ENCODE measurements at regions not wholly inside any gene's neighbourhood (a gene's known extent, or its start where the extent isn't known, plus 50 kb on each side); places are given as distances from the start of the nearest gene placed in this dataset.

DNA sequence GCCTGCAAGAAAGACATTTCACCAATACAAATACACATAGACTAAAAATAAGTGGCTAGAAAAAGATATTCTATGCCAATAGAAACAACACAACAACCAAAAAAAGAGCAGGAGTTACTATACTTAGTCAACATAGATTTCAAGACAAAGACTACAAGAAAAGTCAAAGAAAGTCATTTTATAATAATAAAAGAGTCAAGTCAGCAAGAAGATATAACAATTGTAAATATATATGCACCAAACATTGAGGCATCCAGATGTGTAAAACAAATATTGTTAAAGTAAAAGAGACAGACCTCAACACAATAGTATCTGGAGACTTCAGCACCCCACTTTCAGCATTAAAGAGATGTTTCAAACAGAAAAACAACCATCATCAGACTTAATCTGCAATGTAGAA, 104.6 kb downstream of the AMY1C start:
- no peak for DNase-seq

DNA sequence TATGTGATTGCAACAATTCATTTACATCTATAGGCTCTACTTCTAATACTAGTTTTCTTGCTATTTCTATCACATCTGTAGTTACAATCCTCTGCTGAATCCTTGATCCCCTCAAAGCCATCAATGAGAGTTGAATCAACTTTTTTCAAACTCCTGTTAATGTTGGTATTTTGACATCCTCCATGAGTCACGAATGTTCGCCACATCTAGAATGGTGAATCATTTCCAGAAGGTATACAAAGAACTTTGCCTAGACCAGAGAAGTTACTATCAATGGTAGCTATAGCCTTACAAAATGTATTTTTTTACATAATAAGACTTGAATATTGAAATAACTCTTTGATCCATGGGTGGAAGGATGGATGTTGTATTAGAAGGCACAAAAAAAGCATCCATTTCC, 110.0 kb downstream of the AMY1C start:
- no peak for DNase-seq

GRCh38 chr1:103898576-103899345, 149.1 kb downstream of the AMY1C start:
- DNase-seq: no peak

DNA sequence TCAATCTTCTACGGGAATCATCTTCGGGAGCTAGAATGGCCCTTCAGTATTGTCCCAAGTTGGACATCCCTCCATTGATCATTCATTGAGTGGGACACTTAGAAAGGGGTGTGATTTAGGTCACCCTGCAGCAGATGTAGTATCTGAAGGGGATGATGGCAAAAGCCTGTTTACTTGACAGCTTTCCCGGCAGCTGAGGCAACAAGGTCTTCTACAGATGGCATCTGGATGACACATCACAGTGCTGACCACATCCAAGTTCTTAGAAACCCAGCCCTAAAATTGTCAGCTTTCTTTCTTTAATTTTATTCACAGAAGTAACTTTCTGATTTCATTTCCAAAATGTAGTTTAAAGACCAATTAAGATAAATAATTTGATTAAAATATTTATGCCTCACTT, 150.3 kb downstream of the AMY1C start:
- no peak for DNase-seq

DNA sequence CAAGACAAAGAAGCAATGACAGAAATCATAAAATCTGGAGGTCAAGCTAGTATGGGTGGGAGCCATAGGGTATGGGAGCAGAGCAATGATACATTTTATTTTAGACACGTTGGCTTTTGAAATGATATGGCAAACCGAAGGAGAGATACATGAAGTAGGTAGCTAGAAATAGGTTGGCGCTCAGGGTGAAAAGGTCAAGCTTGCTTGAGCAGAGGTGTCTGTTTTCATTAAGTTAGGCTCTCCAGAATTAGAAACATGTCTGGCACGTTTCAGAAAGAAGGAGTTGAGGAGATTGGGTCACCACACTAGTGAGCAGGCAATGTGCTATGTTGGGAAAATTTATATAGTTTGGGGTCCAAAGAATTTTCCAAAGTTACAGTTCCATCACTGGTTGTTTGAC, 151.4 kb downstream of the AMY1C start:
- DNase-seq: no peak

GRCh38 chr1:103905363-103905762, 155.7 kb downstream of the AMY1C start:
- DNase-seq: no peak

GRCh38 chr1:103911450-103911849, 161.8 kb downstream of the AMY1C start:
- no peak for DNase-seq

DNA sequence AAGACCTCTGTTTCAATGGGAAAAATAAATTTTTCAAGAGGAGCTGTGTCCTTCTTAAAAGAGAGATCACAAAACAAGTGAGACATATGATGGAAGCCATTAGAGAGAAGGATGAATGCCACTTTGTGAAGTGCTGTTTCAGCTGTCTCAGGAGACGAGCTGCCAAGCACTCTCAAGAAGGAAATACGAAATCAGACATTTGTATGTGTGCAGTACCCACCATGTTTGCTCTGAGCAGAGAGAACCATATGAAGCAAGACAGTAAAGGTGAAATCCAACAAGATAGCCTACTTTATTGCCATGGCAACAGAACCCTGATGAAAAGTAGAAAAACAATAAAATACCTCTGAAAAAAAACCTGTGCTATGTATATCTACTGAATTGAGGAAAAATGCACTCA, 168.1 kb downstream of the AMY1C start:
- no peak for DNase-seq

GRCh38 chr1:103931891-103932290, 182.2 kb downstream of the AMY1C start:
- no peak for DNase-seq

DNA sequence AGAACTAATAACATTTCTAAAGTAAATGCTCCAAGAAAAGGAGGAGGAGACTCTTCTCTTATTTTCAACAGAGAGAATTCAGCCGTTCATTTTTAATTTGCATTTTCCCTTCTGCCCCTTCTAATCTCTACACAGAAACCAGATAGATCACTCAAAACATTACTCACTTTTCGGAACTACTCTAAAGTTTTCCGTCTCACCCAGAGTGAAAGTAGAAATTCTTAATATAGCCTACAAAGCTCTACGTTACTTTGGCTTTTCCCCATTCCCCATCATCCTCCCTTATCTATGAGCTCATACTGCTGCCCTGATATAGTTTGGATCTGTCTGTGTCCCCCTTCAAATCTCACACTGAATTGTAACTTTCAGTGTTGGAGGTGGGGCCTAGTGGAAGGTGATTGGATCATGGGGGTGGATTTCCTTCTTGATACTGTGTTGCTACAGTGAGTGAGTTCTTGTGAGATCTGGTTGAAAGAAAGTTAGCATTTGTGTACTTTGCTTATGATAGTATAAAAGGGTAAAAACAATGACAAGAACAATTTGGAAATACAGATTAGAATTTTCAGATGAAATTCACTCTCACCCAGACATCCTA, 188.2 kb downstream of the AMY1C start:
- DNase-seq: no peak

GRCh38 chr1:103941086-103941485, 191.4 kb downstream of the AMY1C start:
- DNase-seq: no peak

DNA sequence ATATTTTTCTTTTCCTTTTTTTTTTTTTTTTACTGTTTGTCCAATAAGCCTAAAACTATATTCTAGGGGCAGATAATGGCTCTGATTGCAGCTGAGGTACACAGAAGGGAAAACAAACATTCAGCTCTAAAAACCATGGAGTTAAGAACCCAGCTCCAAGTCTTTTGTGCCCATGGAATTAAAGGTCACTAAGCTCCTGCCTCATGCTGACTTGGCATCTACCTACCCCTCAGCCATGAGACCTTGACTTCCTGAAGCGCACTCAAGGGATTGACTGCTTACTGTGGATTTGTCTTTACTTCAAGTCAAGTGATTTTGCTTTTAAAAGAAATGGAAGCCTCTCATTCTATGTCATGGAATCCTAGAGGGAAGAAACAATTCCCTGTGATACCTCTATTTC, 192.3 kb downstream of the AMY1C start:
- no peak for DNase-seq

- no peak for DNase-seq
Measured at GRCh38 chr1:103945774-103946173, 196.1 kb downstream of the AMY1C start.

DNA sequence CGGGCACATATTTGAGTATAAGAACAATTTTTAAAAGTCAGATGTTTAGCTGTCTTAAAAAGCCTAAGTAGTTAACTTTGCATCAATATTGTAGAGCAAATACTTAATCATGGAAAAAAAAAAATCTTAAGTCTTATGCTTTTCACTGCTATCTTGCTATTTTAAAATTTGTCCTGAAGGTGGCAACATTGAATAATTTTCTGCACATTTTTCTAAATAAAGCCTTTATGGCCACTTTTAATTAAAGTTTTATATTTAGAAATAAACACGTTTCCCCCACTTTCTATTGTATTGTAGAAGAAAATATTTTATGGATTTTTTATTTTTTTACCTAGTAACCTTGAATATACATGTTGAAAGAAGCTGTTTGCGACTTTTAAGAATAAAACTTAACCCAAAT, 198.8 kb downstream of the AMY1C start:
- DNase-seq: no peak

GRCh38 chr1:103949779-103950178, 200.1 kb downstream of the AMY1C start:
- DNase-seq: no peak

DNA sequence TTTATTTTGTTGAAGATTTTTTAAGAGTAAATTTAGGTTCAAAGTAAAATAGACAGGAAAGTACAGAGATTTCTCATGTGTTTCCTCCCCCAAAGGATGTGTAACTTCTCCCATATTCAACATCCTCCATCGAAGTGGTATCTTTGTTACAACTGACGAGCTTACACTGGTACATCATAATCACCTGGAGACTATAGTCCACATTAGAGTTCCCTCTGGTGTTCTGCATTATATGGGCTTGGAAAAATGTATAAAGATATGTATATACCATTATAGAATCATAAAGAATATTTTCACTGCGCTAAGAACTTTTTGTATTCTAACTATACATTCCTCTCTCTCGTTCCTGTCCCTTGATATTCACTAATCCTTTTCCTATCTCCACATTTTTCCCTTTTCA, 203.7 kb downstream of the AMY1C start:
- no peak for DNase-seq

DNA sequence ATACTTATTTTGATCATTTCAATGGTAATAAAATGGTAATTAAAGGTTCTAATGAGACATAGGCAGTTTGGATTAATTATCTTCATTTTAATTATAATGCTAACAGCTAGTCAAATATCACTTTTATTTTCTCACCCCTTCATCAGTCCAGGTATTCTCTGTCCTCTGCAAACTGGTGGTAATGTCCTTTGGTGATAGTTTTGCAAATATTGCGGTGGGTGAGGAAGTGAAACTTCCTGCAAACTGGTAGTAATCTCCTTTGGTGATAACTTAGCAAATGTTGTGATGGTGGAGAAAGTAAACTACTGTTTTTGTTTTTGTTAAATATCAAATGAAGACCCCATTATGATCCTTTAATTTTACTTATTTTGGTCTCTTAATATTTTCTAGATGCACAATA, 209.0 kb downstream of the AMY1C start:
- no peak for DNase-seq

DNA sequence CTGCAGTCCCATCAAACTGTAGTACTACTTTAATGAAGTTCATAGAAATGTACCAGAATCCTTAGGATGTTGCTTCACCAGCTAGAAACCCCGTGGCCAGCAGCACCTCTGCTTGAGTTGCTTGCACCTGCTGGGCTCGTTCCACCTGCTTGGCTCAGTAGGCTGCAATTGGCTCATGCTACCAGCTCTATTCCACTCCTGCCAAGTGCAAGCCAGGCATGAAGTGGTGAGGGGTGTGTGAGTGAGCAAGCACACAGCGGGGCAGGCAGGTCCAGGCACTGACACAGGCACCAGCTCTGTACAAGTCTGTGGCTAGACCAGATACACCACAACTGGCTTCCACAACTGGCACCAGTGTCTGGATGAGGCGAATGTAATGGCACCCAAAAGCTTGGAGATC, 209.9 kb downstream of the AMY1C start:
- no peak for DNase-seq

GRCh38 chr1:103960045-103960444, 210.3 kb downstream of the AMY1C start:
- DNase-seq: no peak

DNA sequence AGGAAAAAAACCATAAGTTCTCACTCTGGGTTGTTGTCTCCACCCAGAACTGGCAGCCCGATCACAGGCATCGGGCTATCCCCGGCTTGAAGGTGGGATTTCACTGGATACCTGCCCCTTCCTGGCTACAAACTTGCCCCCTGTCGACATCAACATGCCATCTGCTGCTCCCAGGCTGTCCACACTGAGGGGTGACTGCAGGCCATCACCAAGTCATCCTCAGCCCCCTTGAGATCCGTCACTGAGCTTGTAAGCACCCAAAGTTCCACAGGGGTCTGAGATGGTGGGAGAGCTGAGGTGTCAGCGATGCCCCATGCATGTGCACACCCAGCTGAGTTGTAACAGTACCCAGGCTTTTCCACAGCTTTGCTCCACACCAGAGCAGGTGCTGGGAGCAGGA, 211.0 kb downstream of the AMY1C start:
- no peak for DNase-seq

DNA sequence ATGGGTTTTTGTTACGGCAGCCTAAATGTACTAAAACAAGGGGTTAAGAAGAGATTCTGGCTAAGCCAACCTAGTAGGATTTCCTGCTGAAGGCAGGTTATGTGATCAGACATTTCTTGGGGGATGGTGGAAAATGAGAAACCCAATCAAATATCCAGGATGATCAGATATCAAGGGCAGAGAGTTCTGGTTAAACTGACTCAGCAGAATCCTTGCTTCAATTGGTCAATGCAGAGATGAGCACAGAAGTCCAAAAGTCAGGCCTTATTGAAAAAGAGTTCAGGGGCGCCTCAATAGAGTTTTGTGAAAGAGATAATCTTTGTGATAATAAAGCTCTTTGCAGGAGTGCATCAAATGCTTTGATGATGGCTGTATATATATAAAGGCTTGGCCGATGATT, 237.1 kb downstream of the AMY1C start:
- DNase-seq: no peak

DNA sequence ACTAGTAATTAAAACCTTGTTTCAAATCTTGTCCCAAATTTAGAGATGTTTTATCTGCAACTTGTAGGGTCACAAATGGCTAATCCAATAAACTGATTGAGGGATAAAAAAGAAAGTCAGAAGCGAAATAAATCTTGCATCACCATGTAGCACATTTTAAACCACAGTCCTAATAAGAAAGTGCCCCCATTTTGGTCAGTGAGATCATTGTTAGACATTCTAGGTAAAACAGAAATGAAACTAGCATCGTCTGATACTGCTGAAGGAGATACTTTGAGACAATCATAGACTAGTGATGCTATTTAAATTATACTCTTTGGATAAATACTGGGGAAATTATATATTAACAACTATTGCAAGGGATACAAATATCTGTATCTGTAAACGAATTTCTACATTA, 247.9 kb downstream of the AMY1C start:
- DNase-seq: no peak

DNA sequence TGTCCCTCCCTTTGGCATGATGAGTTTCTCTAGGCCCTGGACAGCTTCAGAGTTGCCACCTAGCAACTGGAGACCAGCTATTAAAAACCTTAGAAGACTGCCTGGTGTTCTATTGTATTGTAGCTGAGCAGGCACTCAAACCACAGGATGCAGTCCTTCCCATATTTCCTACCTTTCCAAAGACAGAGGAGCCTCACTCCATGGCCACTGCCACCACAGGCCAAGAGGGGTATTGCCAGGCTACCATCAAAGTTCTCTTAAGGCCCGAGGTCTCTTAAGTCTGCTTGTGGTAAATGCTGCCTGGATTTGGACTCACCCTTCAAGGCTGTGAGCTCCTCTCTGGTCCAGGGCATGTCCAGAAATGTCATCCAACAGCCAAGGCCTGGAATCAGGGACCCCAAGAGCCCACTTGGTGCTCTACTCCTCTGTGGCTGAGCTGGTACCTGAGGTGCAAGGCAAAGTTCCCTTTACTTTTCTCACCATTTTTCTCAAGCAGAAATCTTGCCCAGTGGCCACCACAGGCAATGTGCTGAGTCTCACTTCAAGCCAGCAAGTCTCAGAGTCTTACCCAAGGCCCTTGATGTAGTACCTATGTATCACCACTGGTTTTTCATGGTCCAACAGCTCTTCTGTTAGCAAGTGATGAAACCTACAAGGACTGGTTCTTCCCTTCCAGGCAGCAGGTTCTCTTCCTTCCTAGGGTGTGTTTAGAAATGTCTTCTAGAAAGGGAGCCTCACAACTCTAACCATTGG, 269.4 kb downstream of the AMY1C start:
- DNase-seq: no peak

DNA sequence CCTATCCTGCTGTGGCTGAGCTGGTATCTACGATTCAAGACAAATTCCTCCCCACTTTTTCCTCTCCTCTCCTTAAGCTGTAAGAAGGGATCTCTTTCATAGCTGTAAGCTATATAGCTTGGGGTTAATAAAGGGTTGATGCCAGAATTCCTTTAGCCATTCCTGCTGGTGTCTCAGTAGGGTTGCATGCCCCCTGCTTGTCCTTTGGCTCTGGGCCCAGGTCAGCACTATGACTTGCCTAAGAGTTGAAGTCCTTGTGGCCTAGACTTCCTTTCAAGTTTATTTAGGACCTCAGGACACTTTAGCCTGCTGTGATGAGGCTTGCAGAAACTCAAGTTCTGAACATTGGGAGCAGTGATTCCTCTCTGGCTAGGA, 270.0 kb downstream of the AMY1C start:
- no peak for DNase-seq
